GM12878 (cell line): ENCODE measurements at regions not wholly inside any gene's neighbourhood (a gene's known extent, or its start where the extent isn't known, plus 50 kb on each side); places are given as distances from the start of the nearest gene placed in this dataset.

ENCODE experiments used
- ATAC-seq: fragments of 200-7000 bp; cut with Tn5 transposase; 3 replicates; pipeline ENCODE4 v1.9.1; 2020; ENCODE audit warnings: mild to moderate bottlenecking, moderate library complexity
- BruUV-seq: library from RNA; stranded (reverse); fragments of 400-500 nt; replicated peaks from 2 replicates; lab custom pipeline; 2021; lab: Mats Ljungman, UMichigan
- CTCF ChIA-PET: fragments of 300-600 bp; sonication (Branson Sonifier 250); formaldehyde crosslinking; extraction: SDS; loops from one replicate; lab custom pipeline; 2021; ENCODE audit warnings: inconsistent platforms; lab: Yijun Ruan, JAX
- POLR2A ChIA-PET: fragments of 350-600 bp; formaldehyde crosslinking; extraction: SDS; loops from one replicate; lab custom pipeline; 2021; ENCODE audit warnings: inconsistent platforms; lab: Charles Lee
- RAD21 ChIA-PET: fragments of 300-600 bp; sonication (Branson Sonifier 250); formaldehyde crosslinking; loops from one replicate; lab custom pipeline; 2023; ENCODE audit warnings: antibody characterized with exemption; ENCODE audit not compliant: unreplicated experiment; lab: Charles Lee
- SMC1A ChIA-PET: fragments of 300-600 bp; sonication (Branson Sonifier 250); formaldehyde crosslinking; loops from one replicate; lab custom pipeline; 2023; ENCODE audit not compliant: unreplicated experiment, uncharacterized antibody; lab: Charles Lee
- DNase-seq: peaks from one replicate; pipeline ENCODE4 v3.0.0-alpha.2; 2011; ENCODE audit warnings: low read depth, low spot score
- FAIRE-seq: peaks from 3 replicates; lab custom pipeline; 2011; peaks lifted over from hg19 to GRCh38; lab: Jason Lieb, UNC
- H2AFZ ChIP-seq: 2 replicates; pipeline ENCODE4 v1.6.0; 2011; ENCODE audit warnings: low read depth, low read length, control low read depth; ENCODE audit not compliant: control insufficient read depth
- H3K27ac ChIP-seq: 2 replicates; pipeline ENCODE4 v1.5.1; 2011; ENCODE audit warnings: control low read depth; ENCODE audit not compliant: control insufficient read depth, insufficient read depth
- H3K27me3 ChIP-seq, 2 experiments: replicated peaks in 1 of 2; 2 replicates each; pipeline versions ENCODE4 v1.6.0 to v1.6.1; 2011; ENCODE audit warnings: low read length in 1 of 2; ENCODE audit not compliant: control insufficient read depth in 2 of 2, insufficient read depth in 2 of 2
- H3K36me3 ChIP-seq, 2 experiments: 2 replicates each; pipeline ENCODE4 v1.5.1; 2011; ENCODE audit warnings: low read length in 1 of 2; ENCODE audit not compliant: control insufficient read depth in 2 of 2, insufficient read depth in 2 of 2
- H3K4me1 ChIP-seq: 2 replicates; pipeline ENCODE4 v1.6.1; 2011; ENCODE audit warnings: mild to moderate bottlenecking, low read length, moderate library complexity, mixed read lengths; ENCODE audit not compliant: control insufficient read depth, insufficient read depth
- H3K4me2 ChIP-seq: 2 replicates; pipeline ENCODE4 v1.6.0; 2011; ENCODE audit warnings: control low read depth; ENCODE audit not compliant: control insufficient read depth, insufficient read depth
- H3K4me3 ChIP-seq: fragments of 200-600 bp; sonication (generic); 2 replicates; pipeline ENCODE4 v1.5.1; 2016
- H3K79me2 ChIP-seq: 2 replicates; pipeline ENCODE4 v1.6.0; 2011; ENCODE audit warnings: low read length; ENCODE audit not compliant: control insufficient read depth, insufficient read depth
- H3K9ac ChIP-seq: 2 replicates; pipeline ENCODE4 v1.8.0; 2011; ENCODE audit warnings: low read length, control low read depth, mixed read lengths; ENCODE audit not compliant: control insufficient read depth, insufficient read depth
- H3K9me3 ChIP-seq: replicated peaks from 3 replicates; pipeline ENCODE4 v1.5.1; 2011; ENCODE audit warnings: mild to moderate bottlenecking, low read length; ENCODE audit not compliant: control insufficient read depth, insufficient read depth
- H4K20me1 ChIP-seq: 2 replicates; pipeline ENCODE4 v1.6.0; 2011; ENCODE audit not compliant: control insufficient read depth, insufficient read depth
- ASH2L ChIP-seq: fragments of 300-600, 200-600 bp; sonication (generic); IDR thresholded peaks from 2 replicates; pipeline ENCODE4 v1.6.1; 2017; ENCODE audit warnings: low read depth, mild to moderate bottlenecking, borderline replicate concordance
- ATF7 ChIP-seq: fragments of 450-650 bp; IDR thresholded peaks from 2 replicates; pipeline ENCODE4 v1.6.1; 2016; ENCODE audit warnings: low read depth, mild to moderate bottlenecking
- CBX5 ChIP-seq: sonication (generic); IDR thresholded peaks from 2 replicates; pipeline ENCODE4 v1.6.1; 2016; ENCODE audit warnings: low read depth, moderate library complexity, mild to moderate bottlenecking, inconsistent platforms
- E2F4 ChIP-seq: IDR thresholded peaks from 2 replicates; pipeline ENCODE4 v1.6.1; 2012; ENCODE audit warnings: low read depth, low read length, improper control_type of control experiment
- RB1 ChIP-seq: fragments of 450-650 bp; formaldehyde crosslinking; IDR thresholded peaks from 2 replicates; pipeline ENCODE4 v1.6.1; 2017; ENCODE audit warnings: mild to moderate bottlenecking, borderline replicate concordance
- SMARCA5 ChIP-seq: fragments of 450-650 bp; IDR thresholded peaks from 2 replicates; pipeline ENCODE4 v1.6.1; 2017; ENCODE audit warnings: mild to moderate bottlenecking
- SUZ12 ChIP-seq: fragments of 200-600 bp; sonication (generic); IDR thresholded peaks from one replicate; pipeline ENCODE4 v1.6.1; 2018; ENCODE audit warnings: antibody characterized with exemption, mild to moderate bottlenecking; ENCODE audit not compliant: unreplicated experiment
- TBL1XR1 ChIP-seq: IDR thresholded peaks from 2 replicates; pipeline ENCODE4 v1.6.1; 2012; ENCODE audit warnings: low read depth, low read length, improper control_type of control experiment
- WGBS: methylation state at CpG from one replicate; pipeline ENCODE4 v1.1.6; 2016; ENCODE audit warnings: low lambda C conversion rate; ENCODE audit not compliant: insufficient replicate concordance, insufficient coverage; ENCODE audit errors: missing lambda C conversion rate; 5-methylcytosine and 5-hydroxymethylcytosine counted together
- in situ Hi-C: fragments of 300-500 bp; cut with MboI; formaldehyde crosslinking; loops from 9 replicates; pipeline ENCODE4 v1.14.3; 2018; ENCODE audit warnings: mixed read lengths
- intact Hi-C: fragments of 100-400 bp; cut with micrococcal nuclease; formaldehyde crosslinking; loops from one replicate; pipeline ENCODE4 v1.14.2; 2022; ENCODE audit not compliant: unreplicated experiment

GRCh38 chr13:90447734-90448101 lies 899.8 kb upstream of the MIR17HG start (continued):
- TF ChIP-seq ASH2L (no peak), RB1 (no peak), SMARCA5 (no peak), E2F4 (no peak), CBX5 (no peak), TBL1XR1 (no peak)

- 14% methylated on average over 2 of the region's 2 CpGs for WGBS
- POLR2A ChIA-PET = no interaction called here
- no peak for FAIRE-seq
- no peak for TF ChIP-seq ATF7
- no peak for TF ChIP-seq SUZ12
- Histone ChIP-seq H2AFZ (no peak overlapping the region), H3K79me2 (no peaks in the 10 kb centered on the region), H3K9ac (no peak overlapping the region), H3K27me3 (no peaks in the 10 kb centered on the region), H3K4me3 (no peak overlapping the region), H3K9me3 (no peaks in the 10 kb centered on the region), H4K20me1 (no peaks in the 10 kb centered on the region), H3K4me1 (no peaks in the 10 kb centered on the region), H3K36me3 (no peaks in the 10 kb centered on the region), H3K4me2 (no peak overlapping the region), H3K27ac (no peak overlapping the region)
- SMC1A ChIA-PET = no interaction called here
- RAD21 ChIA-PET = no interaction called here
- in situ Hi-C loops (no loop called here), intact Hi-C loops (no loop called here)
- DNase-seq = no peak
- no peak for ATAC-seq
- BruUV-seq = no TSS peak
- CTCF ChIA-PET = no interaction called here
These were observed 898.9 kb upstream of the MIR17HG start for GRCh38 chr13:90448466-90449037.
